Fibroblast of skin of right biceps (primary cell): ENCODE measurements at regions not wholly inside any gene's neighbourhood (a gene's known extent, or its start where the extent isn't known, plus 50 kb on each side); places are given as distances from the start of the nearest gene placed in this dataset.
"Not testable (repeated sequence)": the region's sequence is repeated elsewhere in the genome, so short reads cannot be mapped to it uniquely, and the experiment has no call there.

Source experiments
- DNase-seq: peaks from one replicate; pipeline ENCODE4 v3.0.0-alpha.2; 2013

DNA sequence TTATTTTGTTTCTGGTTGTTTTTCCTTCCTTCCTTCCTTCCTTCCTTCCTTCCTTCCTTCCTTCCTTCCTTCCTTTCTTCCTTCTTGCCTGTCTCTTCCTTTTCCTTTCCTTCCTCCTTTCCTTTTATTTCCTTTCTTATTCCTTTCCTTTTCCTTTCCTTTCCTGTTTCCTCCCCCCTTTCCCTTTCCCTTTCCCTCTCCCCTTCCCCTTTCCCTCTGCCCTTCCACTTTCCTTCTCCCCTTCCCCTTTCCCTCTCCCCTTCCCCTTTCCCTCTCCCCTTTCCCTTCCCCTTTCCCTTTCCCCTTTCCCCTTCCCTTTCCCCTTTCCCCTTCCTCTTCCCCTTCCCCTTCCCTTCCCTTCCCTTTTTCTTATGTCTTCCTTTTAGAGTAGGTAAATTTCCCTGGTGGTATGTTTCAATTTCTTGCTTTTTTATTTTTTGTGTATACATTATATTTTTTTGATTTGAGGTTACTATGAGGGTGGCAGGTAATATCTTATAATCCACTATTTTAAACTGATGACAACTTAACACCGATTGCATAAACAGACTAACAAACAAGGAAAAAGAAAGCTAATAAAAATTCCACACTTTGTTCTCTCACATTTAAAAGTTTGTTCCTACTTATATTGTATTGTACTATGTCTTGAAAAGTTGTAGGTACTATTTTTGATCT is 311.0 kb upstream of the FSHR start:
- no peak for DNase-seq

DNA sequence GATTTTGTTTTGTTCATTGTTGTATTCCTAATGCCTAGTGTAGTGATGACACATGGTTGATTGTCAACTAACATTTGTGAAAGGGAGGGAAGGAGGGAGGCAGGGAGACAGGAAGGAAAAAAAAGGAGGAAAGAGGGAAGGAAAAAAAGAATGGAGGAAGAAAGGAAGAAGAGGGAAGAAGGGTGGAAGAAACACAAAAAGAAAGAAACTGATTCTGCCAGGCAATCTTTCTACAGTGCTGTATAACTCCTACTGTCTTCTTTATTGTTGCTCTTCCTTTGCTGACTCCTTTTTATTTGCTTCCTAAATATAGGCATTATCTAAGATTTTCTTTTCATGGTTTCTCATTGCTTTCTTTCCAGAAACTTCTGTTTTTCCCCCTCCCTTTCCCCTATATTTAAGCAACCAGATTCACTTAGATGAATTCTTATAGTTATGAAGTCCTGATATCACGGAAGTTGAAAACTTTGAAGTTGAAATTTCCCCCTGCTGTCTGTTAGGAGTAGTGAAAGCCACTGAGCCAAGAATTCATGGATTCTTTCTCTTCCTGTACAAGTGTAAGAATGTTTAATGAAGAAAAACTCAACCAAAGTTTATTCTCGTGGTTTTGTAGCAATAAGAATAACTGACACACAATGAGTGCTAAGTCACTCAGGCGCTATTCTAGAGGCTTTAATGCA is 305.1 kb upstream of the FSHR start:
- DNase-seq: no peak

DNA sequence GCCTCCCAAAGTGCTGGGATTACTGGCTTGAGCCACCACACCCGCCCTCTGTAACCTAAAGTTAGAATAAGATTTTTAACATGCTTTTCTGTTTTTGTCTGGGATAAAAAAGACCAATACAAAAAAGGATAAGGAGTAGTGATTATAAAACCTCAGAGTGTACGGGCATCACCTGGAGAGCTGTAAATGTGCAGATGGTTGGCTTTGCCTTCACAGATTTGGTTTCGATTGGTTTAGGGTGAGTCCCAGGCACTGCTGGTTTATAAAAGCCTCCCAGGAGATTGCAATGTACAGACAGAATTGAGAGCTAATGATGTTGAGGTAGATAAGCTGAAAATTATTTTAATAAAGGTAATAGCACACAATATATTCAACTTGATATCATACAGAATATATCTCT is 289.7 kb upstream of the FSHR start:
- DNase-seq: no peak

DNA sequence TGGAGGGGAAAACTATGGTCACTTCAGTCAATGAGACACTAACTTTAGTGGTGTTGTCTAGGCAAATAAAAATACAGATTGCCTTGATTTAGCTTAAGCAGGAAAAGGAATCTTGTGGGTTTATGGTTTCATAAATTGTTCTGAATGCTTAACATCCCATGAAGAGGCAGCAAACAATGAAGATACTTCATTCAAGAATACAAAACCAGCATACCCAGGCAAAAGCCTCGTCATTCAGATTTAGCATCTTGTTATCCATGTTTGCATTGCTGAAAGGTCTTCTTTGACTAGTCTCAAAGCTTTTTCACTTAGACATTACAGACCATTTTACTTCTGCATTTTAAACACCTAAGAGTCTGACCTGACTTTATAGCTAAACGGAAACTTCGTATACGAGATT is 272.7 kb upstream of the FSHR start:
- no peak for DNase-seq

- no peak for DNase-seq
Observed at GRCh38 chr2:49416252-49416651, 261.9 kb upstream of the FSHR start.

DNA sequence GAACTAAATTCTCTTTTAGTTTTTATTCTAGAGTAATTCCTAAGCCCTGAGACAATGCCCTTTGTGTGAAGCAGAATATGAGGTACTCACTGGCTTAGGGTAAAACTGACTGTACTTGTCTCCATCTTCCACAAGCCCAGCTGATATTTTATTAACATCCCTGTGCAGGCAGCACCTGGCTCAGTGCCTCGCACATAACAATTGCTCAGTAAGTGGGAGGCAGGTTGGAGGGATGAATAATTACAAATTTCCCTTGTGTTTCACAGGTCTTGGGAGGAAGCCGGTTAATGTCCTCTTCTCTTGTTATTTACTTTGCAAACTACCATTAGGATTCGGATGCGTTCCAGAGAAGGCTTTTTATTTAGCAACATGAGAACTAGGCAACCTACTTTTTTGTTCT is 249.8 kb upstream of the FSHR start:
- no peak for DNase-seq

GRCh38 chr2:49403637-49404036 is 249.3 kb upstream of the FSHR start:
- no peak for DNase-seq

DNA sequence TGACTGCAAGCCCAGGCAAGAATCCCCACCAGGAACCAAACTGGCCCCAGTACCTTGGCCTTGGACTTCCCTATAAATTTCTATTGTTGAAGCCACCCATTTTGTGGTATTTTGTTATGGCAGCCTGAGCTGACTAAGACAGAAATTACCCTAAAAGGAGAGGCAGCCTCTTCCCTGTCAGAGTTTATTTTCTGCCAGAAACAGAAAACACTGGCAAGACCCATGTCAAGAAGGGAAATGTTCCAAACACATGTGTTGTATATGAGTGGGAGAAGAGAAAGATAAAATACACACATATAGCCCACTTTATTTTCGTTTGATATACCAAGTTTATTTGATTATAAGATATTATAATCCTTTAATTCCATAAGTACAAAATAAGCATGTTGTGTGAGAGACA is 225.1 kb upstream of the FSHR start:
- DNase-seq: no peak

DNA sequence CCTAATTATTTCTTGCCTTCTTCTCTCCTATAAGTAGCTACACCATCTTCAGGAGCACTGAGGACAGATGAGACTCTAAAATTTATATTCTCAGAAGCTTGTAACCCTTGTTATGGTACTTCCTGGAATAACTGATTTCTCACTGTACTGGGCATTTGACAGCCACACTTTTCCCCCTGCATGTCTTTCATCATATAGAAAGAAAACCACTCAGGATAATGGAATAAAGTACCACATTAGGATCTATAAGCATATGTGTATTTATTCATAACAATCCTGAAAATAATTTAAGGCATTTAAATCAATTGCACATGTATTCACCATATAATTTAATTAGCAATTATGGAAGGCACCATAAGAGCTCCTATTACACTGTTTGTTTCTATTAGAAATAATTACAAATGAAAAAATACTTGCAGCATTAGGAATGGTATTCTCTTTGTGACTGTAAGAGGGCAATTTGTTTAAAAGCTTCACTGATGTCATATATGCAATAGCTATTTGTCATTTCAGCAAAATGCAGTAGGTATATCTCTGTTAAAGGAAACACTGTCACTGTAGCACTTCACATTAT is 216.9 kb upstream of the FSHR start:
- DNase-seq: no peak

DNA sequence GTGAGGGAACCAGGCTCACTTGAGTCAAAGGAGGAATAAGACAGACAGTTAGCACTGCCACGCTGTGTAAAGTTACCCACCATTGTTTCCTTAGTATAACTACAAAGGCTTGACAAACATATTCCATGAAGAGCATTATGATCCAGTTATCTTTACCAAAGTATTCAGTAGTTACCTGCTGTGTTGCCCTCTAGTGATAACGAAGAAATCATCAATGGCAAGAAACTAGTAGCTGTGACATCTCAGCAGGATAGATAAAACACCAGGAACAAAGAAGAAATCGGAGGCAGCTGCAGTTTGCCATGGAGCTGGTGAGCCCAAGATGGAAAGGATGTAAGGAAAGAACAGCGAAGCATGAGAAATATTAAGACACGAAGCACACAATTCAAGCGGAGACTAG is 215.3 kb upstream of the FSHR start:
- DNase-seq: no peak

DNA sequence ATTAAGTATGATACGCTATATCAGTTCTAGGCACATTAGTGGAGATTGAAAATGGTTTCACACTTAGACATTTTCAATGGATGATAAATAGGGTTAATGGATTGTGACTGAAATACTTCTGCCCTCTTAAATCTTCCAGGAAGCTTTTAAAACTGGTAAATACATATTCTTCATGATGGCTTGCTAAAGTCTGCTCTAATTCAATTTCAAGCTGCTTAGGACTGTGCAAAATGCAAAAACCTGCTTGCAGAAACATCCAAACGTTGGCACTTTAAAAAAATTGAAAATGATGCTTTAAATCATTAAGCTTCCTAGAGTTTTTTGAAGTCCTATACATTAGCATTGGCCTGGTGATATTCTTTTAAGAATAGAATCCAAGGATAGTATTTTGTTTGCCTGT is 214.8 kb upstream of the FSHR start:
- DNase-seq: no peak

DNA sequence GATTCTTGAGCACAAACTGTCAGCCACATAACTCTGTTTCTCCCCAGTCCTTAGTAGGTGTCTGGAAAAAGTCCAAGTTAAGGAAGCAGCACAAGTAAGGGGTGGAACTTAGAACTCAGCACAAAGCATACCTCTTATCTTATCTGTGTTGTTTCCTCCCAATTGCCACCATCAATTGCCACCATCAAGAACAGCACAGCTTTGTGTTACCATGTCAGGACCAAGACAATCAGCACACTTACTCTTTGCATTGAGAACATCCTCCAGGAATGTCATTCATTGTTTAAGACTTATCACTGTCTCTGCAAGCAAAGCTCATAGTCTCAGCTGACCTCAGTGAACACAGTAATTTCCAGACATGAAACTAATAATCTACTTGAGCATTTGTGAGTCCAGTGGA is 212.7 kb upstream of the FSHR start:
- DNase-seq: no peak

DNA sequence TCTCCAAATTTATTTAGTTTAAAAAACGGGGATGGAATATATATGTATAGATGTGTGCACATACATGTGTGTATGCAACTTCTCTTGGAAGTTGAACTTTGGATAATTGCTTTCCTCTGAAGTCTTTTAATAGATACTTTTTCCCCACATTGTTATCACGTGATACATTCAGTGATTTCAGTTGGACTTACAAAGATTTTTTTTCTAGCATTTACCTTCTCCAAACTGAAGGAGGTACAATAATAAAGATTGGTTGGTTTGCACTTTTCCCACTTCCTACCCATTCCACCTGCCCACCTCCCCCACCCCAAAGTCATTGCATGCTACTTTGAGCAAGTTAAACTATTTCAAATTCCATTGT is 206.1 kb upstream of the FSHR start:
- DNase-seq: no peak

DNA sequence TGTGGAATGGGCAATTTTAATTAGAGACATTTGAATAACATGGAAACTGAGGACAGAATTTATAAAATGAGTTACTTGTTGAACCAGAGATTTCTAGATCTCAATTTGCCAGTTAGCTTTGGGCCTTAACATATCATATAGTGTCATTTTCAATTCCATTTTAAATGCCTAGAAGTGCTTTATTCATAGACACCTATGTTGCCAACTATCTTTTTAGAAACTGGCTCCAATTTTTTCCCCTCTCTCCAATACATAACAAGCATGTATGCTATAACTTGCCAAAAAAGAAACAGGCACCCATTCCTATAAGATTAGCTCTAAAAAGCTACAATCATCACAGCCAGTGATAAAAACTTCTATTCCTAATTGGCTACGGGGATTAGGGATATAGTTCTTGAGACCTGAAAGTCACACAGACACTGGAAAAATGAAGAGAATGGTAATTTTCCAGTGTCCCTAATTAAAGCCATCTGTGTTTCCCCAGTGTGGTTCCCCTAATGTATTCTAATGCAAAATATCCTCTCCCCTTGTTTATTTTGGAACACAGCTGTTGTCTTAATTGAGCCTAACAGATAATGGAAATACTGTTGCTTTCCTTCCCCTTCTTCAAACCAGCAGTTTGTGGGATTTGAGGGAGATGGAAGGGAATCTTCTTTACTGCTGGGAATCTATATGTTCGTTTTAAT is 205.5 kb upstream of the FSHR start:
- DNase-seq: no peak

GRCh38 chr2:49355611-49356010 is 201.3 kb upstream of the FSHR start:
- DNase-seq: no peak

DNA sequence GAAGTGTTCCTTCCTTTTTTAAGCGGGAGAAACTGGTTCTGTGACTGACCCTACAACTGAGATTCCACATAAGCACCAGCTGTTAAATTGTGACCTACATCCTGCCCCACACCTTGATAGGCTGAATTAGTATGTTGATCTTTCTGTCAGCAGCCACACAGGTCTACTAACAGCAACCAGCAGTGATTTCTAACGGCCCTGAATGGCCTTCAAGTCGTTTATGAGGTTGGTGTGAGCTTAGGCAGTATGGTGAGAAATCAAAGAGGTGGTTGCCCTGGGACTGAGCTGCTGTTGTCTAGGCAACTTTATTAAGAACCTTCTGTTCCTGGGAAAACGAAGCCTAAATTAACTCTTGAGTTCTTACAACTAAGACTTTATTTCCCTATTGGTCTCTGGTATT is 197.2 kb upstream of the FSHR start:
- DNase-seq: no peak

- DNase-seq: no peak
Observed at GRCh38 chr2:49343638-49344037, 189.3 kb upstream of the FSHR start.

- DNase-seq: no peak
Observed at GRCh38 chr2:49342156-49342555, 187.8 kb upstream of the FSHR start.

GRCh38 chr2:49335546-49335945 is 181.2 kb upstream of the FSHR start:
- DNase-seq: no peak

- no peak for DNase-seq
Observed at GRCh38 chr2:49332415-49332814, 178.1 kb upstream of the FSHR start.

GRCh38 chr2:49318531-49318930 is 164.2 kb upstream of the FSHR start:
- DNase-seq: no peak

- no peak for DNase-seq
Observed at GRCh38 chr2:49309461-49309860, 155.1 kb upstream of the FSHR start.

GRCh38 chr2:49306925-49307324 is 152.6 kb upstream of the FSHR start:
- DNase-seq: no peak

DNA sequence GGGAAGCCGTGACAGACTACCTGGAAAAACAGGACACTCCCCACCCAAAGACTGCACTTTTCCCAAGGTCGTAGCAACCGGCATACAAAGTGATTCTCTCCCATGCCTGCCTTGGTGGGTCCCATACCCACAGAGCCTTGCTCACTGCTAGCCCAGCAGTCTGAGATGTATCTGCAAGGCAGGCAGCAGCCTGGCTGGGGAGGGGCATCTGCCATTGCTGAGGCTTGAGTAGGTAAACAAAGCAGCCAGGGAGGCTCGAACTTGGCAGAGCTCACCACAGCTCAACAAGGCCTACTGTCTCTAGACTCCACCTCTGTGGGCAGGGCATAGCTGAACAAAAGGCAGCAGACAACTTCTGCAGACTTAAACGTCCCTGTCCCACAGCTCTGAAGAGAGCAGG is 144.4 kb upstream of the FSHR start:
- not testable (repeated sequence) for DNase-seq
